ENCODE measurements at regions not wholly inside any gene's neighbourhood (a gene's known extent, or its start where the extent isn't known, plus 50 kb on each side); places are given as distances from the start of the nearest gene placed in this dataset.

DNA sequence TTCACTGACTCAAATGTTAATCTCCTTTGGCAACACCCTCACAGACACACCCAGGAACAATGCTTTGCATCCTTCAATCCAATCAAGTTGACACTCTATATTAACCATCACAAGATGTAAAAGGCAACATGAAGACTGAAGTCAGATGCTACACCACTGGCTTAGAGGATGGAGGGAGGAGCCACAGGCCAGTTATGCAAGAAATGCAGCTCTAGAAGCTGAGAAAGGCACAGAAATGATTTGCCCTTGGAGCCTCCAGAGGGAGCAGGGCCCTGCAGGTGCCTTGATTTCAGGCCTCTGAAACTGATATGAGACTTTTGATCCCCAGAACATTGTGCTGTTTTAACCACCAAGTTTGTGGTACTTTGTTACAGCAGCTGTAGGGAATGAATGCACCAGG is 276.3 kb downstream of the KCNS3 start:
- TF ChIP-seq, protein P1, sequence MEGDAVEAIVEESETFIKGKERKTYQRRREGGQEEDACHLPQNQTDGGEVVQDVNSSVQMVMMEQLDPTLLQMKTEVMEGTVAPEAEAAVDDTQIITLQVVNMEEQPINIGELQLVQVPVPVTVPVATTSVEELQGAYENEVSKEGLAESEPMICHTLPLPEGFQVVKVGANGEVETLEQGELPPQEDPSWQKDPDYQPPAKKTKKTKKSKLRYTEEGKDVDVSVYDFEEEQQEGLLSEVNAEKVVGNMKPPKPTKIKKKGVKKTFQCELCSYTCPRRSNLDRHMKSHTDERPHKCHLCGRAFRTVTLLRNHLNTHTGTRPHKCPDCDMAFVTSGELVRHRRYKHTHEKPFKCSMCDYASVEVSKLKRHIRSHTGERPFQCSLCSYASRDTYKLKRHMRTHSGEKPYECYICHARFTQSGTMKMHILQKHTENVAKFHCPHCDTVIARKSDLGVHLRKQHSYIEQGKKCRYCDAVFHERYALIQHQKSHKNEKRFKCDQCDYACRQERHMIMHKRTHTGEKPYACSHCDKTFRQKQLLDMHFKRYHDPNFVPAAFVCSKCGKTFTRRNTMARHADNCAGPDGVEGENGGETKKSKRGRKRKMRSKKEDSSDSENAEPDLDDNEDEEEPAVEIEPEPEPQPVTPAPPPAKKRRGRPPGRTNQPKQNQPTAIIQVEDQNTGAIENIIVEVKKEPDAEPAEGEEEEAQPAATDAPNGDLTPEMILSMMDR (IDR thresholded peaks at IDR 0.05), result no peak
- no peak for TF ChIP-seq POLR2A (IDR thresholded peaks at IDR 0.05)
